GM08714 (cell line): ENCODE measurements at regions not wholly inside any gene's neighbourhood (a gene's known extent, or its start where the extent isn't known, plus 50 kb on each side); places are given as distances from the start of the nearest gene placed in this dataset.

Experiments
- H3K4me3 ChIP-seq: fragments of 200-500 bp; sonication (Bioruptor generic); 2 replicates; pipeline ENCODE4 v1.5.1; 2014; ENCODE audit warnings: mild to moderate bottlenecking, low read length, inconsistent platforms
- ZNF274 ChIP-seq: IDR thresholded peaks from 2 replicates; pipeline ENCODE4 v1.6.1; 2012; ENCODE audit warnings: mild to moderate bottlenecking, low read depth, low read length

DNA sequence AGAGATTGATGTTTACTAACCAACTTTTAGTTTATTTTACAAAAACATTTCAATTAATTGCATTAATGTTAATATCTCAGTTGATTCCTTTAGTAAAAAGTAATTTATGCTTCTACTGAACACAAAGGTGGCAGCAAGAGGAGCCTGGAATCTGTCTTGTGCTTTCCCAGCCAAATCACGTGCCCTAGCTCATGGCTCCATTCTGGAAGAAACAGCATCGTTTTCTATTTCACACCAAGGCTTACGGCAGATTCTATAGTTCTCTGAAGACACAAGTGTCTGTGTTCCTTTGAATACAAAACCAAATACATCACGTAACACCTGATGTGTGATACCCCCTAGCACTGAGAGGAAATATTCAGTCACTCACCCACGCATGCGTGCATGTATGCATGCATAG lies 346.1 kb upstream of the MIR17HG start:
- TF ChIP-seq ZNF274, result no peak
- no peak overlapping the region for H3K4me3 ChIP-seq

DNA sequence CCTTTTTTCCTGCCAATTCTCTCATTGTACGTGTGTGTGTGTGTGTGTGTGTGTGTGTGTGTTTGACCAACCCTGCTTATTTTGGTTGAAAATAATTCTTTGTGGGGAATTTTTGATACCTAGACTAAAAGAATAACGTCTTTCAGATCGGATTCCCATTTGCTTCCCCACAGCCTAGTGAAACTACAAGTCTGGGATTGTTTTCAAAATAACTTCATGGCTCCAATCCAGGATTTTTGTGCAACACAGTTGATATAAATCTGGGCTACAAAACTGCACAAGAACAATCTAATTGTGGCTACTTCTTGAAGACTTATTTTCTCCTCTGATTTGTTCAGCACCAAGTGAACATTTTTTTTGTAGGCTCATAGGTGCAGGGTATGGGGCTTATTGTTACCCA lies 332.8 kb upstream of the MIR17HG start:
- TF ChIP-seq ZNF274, result no peak

DNA sequence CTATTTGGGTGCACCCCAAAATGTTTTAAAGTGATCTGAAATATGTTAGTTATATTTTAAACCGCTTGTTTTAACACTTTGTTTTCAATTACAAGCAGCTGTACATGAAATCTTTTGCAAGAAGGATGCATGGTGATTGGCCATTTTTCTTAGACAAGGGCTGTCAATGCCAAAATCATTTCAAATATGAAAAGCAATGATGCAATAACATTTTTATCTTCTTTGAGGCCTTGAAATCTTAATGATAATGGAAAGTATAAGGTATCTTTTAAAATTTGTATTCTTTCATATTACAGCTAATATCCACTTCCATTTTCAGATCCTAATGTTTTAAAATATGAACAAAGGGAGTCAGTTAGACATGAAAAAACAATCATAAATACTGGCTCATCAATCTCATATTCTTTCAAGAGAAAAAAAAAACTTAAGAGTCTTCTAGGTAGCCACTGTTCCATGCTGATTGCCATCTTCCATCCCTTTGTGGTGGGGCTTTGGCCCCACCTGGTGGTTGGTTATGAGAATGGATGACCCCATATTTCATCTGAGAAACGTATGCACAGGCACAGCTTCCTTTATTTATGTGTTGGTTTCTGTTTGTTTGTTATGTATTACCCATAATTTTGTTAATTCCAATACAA lies 330.3 kb upstream of the MIR17HG start:
- no peak overlapping the region for H3K4me3 ChIP-seq
- no peak for TF ChIP-seq ZNF274

More for the DNA sequence above, 332.8 kb upstream of the MIR17HG start:
- H3K4me3 ChIP-seq, result no peak overlapping the region

DNA sequence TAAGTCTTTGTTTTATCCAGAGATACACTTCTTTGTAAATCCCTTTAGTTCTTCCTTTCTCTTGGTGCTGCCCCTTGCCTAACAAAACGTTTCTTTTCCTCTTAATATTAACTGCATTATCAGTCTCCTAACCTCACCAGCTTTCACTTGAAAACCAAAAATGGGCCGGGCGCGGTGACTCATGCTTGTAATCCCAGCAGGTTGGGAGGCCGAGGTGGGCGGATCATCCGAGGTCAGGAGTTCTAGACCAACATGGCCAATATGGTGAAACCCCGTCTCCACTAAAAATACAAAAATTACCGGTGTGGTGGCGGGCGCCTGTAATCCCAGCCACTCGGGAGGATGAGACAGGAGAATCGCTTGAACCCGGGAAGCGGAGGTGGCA lies 329.8 kb upstream of the MIR17HG start:
- TF ChIP-seq ZNF274, result no peak

DNA sequence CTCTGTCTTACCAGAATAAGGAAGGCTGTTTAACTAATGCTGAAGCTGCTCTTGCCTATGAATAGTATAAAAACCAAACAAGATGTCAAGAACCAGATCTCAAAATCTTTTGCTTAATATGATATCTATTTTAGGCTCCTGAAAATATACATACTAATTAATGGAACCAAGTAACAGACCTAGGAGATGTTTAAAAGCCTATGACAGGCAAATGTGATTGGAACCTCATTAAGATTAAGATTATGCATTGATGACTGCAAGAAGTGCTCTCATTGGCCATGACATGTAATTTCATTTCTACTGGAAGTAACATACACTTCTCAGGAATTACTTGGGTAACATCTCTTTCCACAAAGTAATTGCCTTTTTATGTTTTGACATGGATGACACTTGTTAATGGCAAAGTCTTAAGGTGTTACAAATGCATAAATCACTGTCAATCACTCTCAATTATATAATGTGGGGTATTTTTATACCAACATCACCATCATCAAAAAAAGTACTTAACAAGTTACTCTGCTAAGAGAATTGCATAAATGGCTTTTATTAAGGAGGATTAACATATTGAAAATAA lies 326.9 kb upstream of the MIR17HG start:
- no peak for TF ChIP-seq ZNF274
- H3K4me3 ChIP-seq, result no peak overlapping the region

More for the DNA sequence above, 329.8 kb upstream of the MIR17HG start:
- H3K4me3 ChIP-seq, result no peak overlapping the region

DNA sequence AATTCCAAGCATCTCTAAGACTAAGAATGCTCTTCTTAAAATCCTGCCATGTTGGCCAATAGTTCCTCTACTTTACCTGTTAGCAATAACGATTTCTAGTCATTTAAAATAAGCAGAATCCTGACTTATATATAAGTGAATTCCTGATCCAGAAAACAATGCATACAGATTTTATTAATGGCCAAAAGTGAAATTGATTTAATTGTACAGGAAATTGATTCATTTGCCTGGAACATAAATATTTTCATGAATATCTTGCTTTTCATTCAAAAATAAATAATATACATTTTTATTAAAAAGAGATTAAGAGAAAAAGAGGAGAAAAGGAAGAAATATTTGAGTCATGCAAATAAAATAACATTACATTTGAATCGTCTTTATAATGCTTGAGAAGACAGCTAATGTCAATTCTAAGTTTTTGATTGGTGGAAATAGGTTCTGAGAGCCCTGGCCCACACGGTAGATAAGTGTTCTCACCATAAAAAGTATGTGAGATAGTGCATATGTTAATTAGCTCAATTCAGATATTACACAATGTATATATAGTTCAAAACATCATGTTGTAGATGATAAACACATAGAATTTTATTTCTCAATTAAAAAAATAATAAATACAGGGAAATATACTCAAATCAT lies 323.2 kb upstream of the MIR17HG start:
- no peak overlapping the region for H3K4me3 ChIP-seq
- TF ChIP-seq ZNF274, result no peak

DNA sequence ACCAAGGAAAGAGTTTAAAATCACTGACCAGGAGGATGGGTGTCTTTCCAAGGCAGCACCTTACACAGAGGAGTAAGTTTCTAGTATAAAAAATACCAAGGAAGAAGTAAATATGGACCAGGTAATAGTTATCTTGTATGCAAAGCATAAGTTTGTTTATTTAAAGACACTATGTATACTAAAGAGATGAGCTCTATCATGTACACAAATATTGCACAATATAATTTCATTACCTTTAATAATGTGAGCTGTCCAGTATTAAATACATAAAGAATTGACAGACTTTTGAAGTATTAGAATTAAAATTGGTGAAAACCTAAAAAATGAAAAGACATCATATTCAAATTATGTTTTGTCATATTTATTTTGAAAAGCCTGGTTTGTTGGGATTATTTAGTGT lies 322.0 kb upstream of the MIR17HG start:
- no peak for TF ChIP-seq ZNF274
- H3K4me3 ChIP-seq, result no peak overlapping the region

DNA sequence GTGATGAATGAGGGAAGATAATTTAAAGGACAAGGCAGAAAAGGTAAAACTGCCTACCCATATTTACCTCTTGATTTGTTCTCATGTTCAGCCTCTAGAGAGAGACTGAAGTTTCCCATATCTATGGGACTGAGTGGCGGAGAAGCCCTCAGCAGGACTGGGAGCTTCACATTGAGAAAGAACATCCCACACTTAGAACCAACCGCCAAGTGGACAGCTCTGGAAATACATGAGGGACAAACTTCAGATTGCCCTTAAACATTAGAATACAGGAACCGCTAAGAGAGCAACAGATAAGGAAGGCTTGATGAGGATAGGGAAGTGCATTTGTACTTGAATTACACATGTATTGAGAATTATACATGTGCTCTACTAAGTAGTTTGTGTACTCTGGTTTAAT lies 316.0 kb upstream of the MIR17HG start:
- no peak overlapping the region for H3K4me3 ChIP-seq
- no peak for TF ChIP-seq ZNF274

DNA sequence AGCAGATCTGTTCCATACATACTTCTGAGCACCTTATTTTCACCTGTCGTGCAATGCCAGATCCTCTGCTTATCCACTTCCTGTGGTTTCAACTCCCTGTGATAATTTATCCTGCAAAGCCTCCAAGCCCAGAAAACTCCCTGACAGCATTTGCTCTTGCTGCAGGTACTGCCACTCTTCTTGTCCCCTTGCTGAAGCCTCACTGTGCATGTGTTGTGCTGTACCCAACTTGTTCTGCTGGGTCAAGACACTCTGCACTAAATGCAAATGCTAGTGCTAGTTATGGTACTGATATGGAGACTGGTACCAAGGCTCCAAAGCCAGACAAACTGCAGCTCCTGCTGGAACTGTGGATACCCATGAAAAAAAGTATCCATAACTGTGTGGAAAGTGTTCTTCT lies 315.4 kb upstream of the MIR17HG start:
- H3K4me3 ChIP-seq, result no peak overlapping the region
- TF ChIP-seq ZNF274, result no peak

DNA sequence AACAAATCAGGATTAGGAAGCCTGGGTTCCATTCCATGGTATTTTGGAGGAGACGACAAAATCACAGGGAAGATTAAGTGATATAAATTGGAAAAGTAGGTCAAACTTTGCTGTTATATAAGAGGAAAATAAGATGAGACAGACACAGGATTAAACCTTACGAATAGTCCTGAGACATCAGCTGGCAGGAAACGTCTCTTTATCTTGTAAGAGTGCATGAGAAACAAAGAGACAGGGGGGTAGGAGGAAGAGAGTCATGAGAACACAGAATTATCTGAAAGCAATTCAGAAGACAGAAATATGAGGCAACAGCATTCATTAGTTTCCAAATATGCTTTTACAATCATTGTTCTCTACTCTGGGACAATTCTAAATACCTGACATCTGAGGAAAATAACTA lies 310.6 kb upstream of the MIR17HG start:
- no peak for TF ChIP-seq ZNF274
- H3K4me3 ChIP-seq, result no peak overlapping the region

DNA sequence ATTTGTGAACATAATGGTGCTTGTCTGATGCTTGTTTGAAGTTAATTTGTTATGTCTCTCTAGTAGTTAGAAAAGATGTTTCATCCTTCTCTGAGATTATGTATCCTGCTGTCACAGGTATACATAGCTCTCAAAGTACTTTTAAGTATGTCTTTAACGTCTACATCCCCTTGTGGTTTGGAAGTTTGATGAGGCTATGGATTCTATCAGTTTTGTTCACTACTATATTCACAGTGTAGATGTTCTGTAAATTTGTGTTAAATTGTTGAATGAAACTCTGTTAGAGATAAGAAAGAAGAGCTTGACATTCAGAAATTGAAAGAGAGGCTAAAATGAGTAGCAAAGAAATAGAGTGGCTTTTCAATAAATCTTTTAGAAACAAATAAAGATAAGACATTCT lies 304.6 kb upstream of the MIR17HG start:
- H3K4me3 ChIP-seq, result no peak overlapping the region
- TF ChIP-seq ZNF274, result no peak

DNA sequence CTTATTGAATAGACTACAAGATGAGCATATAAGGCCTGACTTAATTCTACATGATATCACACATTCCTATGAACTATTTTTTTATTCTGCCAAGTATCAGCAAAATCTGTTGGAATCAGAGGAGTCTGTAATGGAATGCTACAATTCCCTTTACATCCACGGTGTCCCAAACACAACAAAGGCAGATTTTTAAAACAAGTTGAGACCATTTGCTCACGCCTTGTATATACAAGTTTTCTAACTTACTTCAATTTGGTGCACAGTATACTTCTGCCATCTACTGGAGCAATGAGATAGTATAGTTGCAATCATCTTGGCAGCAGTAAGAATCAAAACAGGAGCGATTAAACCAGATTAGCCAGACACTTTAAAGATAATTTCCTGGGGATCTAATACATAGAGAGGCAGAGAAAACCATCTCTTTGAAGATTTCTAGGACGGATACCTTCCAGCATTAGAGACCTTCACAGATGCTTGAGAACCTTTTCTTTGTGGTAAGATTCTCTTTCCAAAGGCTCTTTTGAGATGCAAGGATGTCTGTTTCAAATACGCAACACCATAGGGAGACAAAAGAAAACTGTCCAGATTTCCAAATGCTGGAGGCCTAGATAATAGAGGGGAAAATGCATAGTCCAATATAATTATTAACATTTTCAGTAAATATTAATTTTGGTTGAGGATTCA lies 302.0 kb upstream of the MIR17HG start:
- no peak overlapping the region for H3K4me3 ChIP-seq
- no peak for TF ChIP-seq ZNF274

DNA sequence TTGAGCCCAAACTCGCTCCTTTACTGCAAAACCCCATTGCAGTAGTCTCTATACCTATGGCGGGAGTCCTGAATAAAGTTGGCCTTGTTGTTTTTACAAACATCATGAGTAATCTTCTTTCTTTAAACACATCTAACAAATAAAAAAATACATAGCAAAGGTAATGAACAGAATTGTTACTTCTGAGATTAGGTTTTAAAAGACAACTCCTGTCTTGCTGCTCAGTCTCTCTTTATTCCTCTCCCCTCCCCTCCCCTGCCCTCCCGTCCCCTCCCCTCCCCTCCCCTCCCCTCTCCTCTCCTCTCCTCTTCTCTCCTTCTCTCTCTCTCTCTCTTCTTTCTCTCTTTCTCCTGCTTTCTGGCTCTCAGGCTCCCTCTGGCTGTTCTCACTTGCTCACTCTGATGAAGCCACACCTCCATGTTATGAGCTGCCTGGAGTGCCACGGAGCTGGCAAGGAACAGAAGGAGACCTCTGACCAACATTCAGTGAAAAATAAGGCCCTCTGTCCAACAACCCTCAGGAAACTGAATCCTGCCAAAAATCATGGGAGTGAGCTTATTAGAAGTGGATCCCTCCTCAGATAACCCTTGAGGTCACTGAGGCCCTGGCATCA lies 300.7 kb upstream of the MIR17HG start:
- no peak overlapping the region for H3K4me3 ChIP-seq
- TF ChIP-seq ZNF274, result no peak

DNA sequence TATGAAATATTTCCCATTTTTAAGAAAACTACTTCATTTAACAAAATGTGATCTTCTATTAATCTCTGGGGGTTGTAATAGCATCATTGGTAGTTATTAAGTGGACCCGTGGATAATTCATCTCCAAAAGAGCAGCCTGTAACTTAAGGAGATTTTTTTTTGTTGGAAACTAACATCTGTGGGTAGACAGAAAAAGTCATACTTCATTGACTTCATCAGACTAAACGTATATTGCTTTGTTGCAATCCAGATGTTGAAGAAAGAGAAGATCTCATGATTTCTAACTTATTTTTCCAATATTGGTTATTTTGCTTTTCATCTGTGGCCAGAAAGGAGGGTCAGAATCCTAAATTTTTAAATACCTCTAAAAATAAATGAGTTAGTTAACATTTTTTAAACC lies 296.5 kb upstream of the MIR17HG start:
- TF ChIP-seq ZNF274, result no peak
- H3K4me3 ChIP-seq, result no peak overlapping the region

DNA sequence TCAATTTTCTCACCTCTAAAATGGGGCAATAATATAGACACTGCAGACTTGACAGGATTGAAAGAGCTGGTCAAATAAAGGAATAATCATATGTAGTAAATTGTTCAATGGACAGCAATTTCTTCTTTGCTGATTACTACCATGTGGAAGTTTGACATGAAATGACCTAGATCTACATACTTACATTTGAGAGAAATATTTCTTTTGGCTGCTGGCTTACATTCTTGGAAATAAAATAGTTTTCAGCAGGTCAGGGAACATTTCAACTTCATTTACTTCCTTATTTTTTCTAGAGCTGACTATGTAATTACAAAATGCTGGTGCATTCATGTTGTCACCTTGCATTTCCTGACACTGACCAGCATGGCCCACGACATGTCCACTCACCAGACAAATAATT lies 294.6 kb upstream of the MIR17HG start:
- TF ChIP-seq ZNF274, result no peak
- H3K4me3 ChIP-seq, result no peak overlapping the region
